HCT116 (cell line): ENCODE measurements at regions not wholly inside any gene's neighbourhood (a gene's known extent, or its start where the extent isn't known, plus 50 kb on each side); places are given as distances from the start of the nearest gene placed in this dataset.

Experiments
- ATAC-seq: fragments of 200-7000 bp; cut with Tn5 transposase; 2 replicates; pipeline ENCODE4 v1.9.1; 2020; ENCODE audit warnings: mild to moderate bottlenecking, moderate library complexity
- BruUV-seq: library from RNA; stranded (reverse); fragments of 400-500 nt; replicated peaks from 2 replicates; lab custom pipeline; 2021; lab: Mats Ljungman, UMichigan
- CTCF ChIA-PET: fragments of 300-600 bp; sonication (Branson Sonifier 250); formaldehyde crosslinking; loops from one replicate; lab custom pipeline; 2021; ENCODE audit warnings: antibody characterized with exemption; lab: Charles Lee
- POLR2A ChIA-PET: fragments of 300-600, 350-600 bp; sonication (Branson Sonifier 250); formaldehyde crosslinking; loops from one replicate; lab custom pipeline; 2021; ENCODE audit warnings: antibody characterized with exemption; lab: Charles Lee
- RAD21 ChIA-PET, 2 experiments: fragments of 300-600 bp; sonication (Branson Sonifier 250); formaldehyde crosslinking; loops; one replicate each; lab custom pipeline; 2023; ENCODE audit warnings: low total read pairs in 2 of 2; ENCODE audit not compliant: uncharacterized antibody in 2 of 2, unreplicated experiment in 2 of 2, low non-redundant PET in 1 of 2; lab: Charles Lee
- DNase-seq: peaks from one replicate; pipeline ENCODE4 v3.0.0-alpha.2; 2010; ENCODE audit warnings: low read depth, low spot score
- H2AFZ ChIP-seq: fragments of 200-600 bp; shearing (Covaris generic), sonication (generic); 2 replicates; pipeline ENCODE4 v1.6.1; 2017; ENCODE audit warnings: low read depth, mixed run types, mixed read lengths, antibody characterized with exemption, low read length; ENCODE audit not compliant: poor library complexity, severe bottlenecking
- H3K27ac ChIP-seq: 2 replicates; pipeline ENCODE4 v1.5.1; 2012; ENCODE audit warnings: low read depth, low read length
- H3K27me3 ChIP-seq: fragments of 200-600 bp; sonication (generic); 2 replicates; pipeline ENCODE4 v1.6.1; 2016; ENCODE audit warnings: mixed run types, low read length, mixed read lengths; ENCODE audit not compliant: insufficient read depth
- H3K36me3 ChIP-seq, 2 experiments: fragments of 200-500 bp in 1 of 2; fragments of 200-600 bp in 1 of 2; sonication (Bioruptor generic) in 1 of 2; sonication (generic) in 1 of 2; 2 replicates each; pipeline versions ENCODE4 v1.5.1 to v1.6.1; 2014 to 2016; ENCODE audit warnings: low read length in 2 of 2, inconsistent platforms in 1 of 2, mixed read lengths in 1 of 2, mixed run types in 1 of 2; ENCODE audit not compliant: insufficient read depth in 2 of 2, control insufficient read depth in 1 of 2
- H3K4me1 ChIP-seq, 2 experiments: fragments of 200-600 bp in 1 of 2; sonication (generic) in 1 of 2; 2 replicates each; pipeline versions ENCODE4 v1.5.1 to v1.6.1; 2012 to 2017; ENCODE audit warnings: low read length in 2 of 2, inconsistent platforms in 1 of 2, mild to moderate bottlenecking in 1 of 2, mixed read lengths in 1 of 2, mixed run types in 1 of 2, moderate library complexity in 1 of 2; ENCODE audit not compliant: insufficient read depth in 2 of 2, control insufficient read depth in 1 of 2
- H3K4me2 ChIP-seq: fragments of 200-600 bp; sonication (generic); 2 replicates; pipeline ENCODE4 v1.6.1; 2017; ENCODE audit warnings: mixed run types, low read length, mixed read lengths
- H3K4me3 ChIP-seq, 2 experiments: fragments of 200-600 bp in 1 of 2; sonication (generic) in 1 of 2; replicated peaks in 1 of 2; 2 replicates each; pipeline ENCODE4 v1.5.1; 2011 to 2016; ENCODE audit warnings: low read length in 2 of 2, control low read depth in 1 of 2, low read depth in 1 of 2, mild to moderate bottlenecking in 1 of 2, mixed read lengths in 1 of 2, mixed run types in 1 of 2
- H3K79me2 ChIP-seq: fragments of 200-600 bp; sonication (generic); 2 replicates; pipeline ENCODE4 v1.6.1; 2017; ENCODE audit warnings: mild to moderate bottlenecking, mixed run types, low read length, moderate library complexity, mixed read lengths; ENCODE audit not compliant: insufficient read depth
- H3K9ac ChIP-seq: fragments of 200-600 bp; sonication (generic); 2 replicates; pipeline ENCODE4 v1.6.1; 2016; ENCODE audit warnings: low read length, mixed read lengths
- H3K9me2 ChIP-seq: fragments of 200-600 bp; sonication (generic), shearing (Covaris generic); 2 replicates; pipeline ENCODE4 v1.6.1; 2017; ENCODE audit warnings: mixed run types, mild to moderate bottlenecking, moderate library complexity; ENCODE audit not compliant: insufficient read depth
- H3K9me3 ChIP-seq, 2 experiments: fragments of 200-500 bp in 1 of 2; fragments of 200-600 bp in 1 of 2; sonication (Bioruptor generic) in 1 of 2; sonication (generic) in 1 of 2; 2 replicates each; pipeline ENCODE4 v1.6.1; 2014 to 2017; ENCODE audit warnings: low read length in 2 of 2, mixed read lengths in 2 of 2, inconsistent platforms in 1 of 2, low read depth in 1 of 2, mild to moderate bottlenecking in 1 of 2, mixed run types in 1 of 2, moderate library complexity in 1 of 2; ENCODE audit not compliant: control insufficient read depth in 1 of 2, insufficient read depth in 1 of 2
- H4K20me1 ChIP-seq: fragments of 200-600 bp; sonication (generic), shearing (Covaris generic); 2 replicates; pipeline ENCODE4 v1.6.1; 2017; ENCODE audit warnings: mixed run types, mild to moderate bottlenecking, moderate library complexity; ENCODE audit not compliant: insufficient read depth
- CBX3 ChIP-seq: IDR thresholded peaks from 2 replicates; pipeline ENCODE4 v1.6.1; 2012; ENCODE audit warnings: low read depth
- CEBPB ChIP-seq: IDR thresholded peaks from 2 replicates; pipeline ENCODE4 v1.6.1; 2012; ENCODE audit warnings: low read depth
- ELF1 ChIP-seq: IDR thresholded peaks from 2 replicates; pipeline ENCODE4 v1.6.1; 2012; ENCODE audit warnings: low read depth, borderline replicate concordance
- EZH2 ChIP-seq: fragments of 200-600 bp; sonication (generic); IDR thresholded peaks from 2 replicates; pipeline ENCODE4 v1.6.1; 2017; ENCODE audit warnings: antibody characterized with exemption, mixed run types
- EZH2phosphoT487 ChIP-seq: fragments of 200-600 bp; IDR thresholded peaks from 2 replicates; pipeline ENCODE4 v1.6.1; 2018; ENCODE audit warnings: antibody characterized with exemption, borderline replicate concordance
- FOSL1 ChIP-seq: IDR thresholded peaks from 2 replicates; pipeline ENCODE4 v1.6.1; 2012; ENCODE audit warnings: low read depth
- MAX ChIP-seq: IDR thresholded peaks from 2 replicates; pipeline ENCODE4 v1.6.1; 2012
- POLR2AphosphoS5 ChIP-seq: IDR thresholded peaks from 2 replicates; pipeline ENCODE4 v1.6.1; 2011; ENCODE audit warnings: mild to moderate bottlenecking, low read depth, low read length, moderate library complexity
- RAD21 ChIP-seq: IDR thresholded peaks from 2 replicates; pipeline ENCODE4 v1.6.1; 2012; ENCODE audit warnings: low read depth, mild to moderate bottlenecking
- SIN3A ChIP-seq: IDR thresholded peaks from 2 replicates; pipeline ENCODE4 v1.6.1; 2012; ENCODE audit warnings: low read depth
- SP1 ChIP-seq: IDR thresholded peaks from 2 replicates; pipeline ENCODE4 v1.6.1; 2012; ENCODE audit warnings: low read depth
- TCF7L2 ChIP-seq: IDR thresholded peaks from 2 replicates; pipeline ENCODE4 v1.7.0; 2011; ENCODE audit warnings: borderline replicate concordance, inconsistent platforms; ENCODE audit not compliant: insufficient read depth, insufficient read length; ENCODE audit errors: extremely low read depth
- YY1 ChIP-seq: IDR thresholded peaks from 2 replicates; pipeline ENCODE4 v1.6.1; 2011; ENCODE audit warnings: low read length, low read depth, moderate library complexity, mild to moderate bottlenecking; ENCODE audit not compliant: insufficient replicate concordance; ENCODE audit errors: extremely low read depth
- ZFX ChIP-seq: fragments of 450-650 bp; IDR thresholded peaks from 2 replicates; pipeline ENCODE4 v1.6.1; 2017
- ZNF274 ChIP-seq: fragments of 200-500 bp; sonication (Bioruptor generic); IDR thresholded peaks from 2 replicates; pipeline ENCODE4 v1.6.1; 2014; ENCODE audit warnings: mild to moderate bottlenecking, low read depth, low read length, inconsistent platforms
- intact Hi-C: fragments of 100-400 bp; cut with micrococcal nuclease; formaldehyde crosslinking; loops from 2 replicates; pipeline ENCODE4 v1.10.0; 2022
- TF ChIP-seq, protein P1 (sequence below): IDR thresholded peaks from 2 replicates; pipeline ENCODE4 v1.6.1; 2012; ENCODE audit warnings: low read depth
- TF ChIP-seq, protein P2 (sequence below): IDR thresholded peaks from 2 replicates; pipeline ENCODE4 v1.6.1; 2011; ENCODE audit warnings: mild to moderate bottlenecking, low read length, moderate library complexity; ENCODE audit not compliant: insufficient replicate concordance; ENCODE audit errors: extremely low read depth
- TF ChIP-seq, protein P3 (sequence below): IDR thresholded peaks from 2 replicates; pipeline ENCODE4 v1.6.1; 2012

DNA sequence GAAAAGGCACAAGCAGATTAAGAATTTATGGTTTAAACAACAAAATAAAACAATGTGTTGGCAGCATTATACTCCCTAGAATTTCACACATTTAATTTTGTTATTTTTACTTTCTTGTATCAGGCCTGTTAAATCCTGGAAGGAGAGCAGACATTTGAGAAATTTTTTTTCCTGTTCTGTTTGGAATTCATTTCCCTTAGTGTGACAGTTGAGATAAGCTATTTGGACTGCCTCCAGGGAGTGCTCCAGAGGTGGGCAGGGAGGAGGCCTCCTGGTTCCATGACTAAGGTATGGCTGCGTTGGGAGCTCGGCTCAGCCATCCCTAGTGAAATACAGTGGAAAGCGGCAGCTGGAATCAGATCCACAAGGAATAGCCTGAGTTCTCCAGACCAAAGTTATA is 185.7 kb downstream of the KCNRG start:
- ChIA-PET POLR2A (no interaction called here), CTCF (no interaction called here), RAD21 (no interaction called here)
- DNase-seq (no peak), ATAC-seq (no peak)
- H3K36me3 ChIP-seq = no peaks in the 10 kb centered on the region
- no peaks in the 10 kb centered on the region for H3K79me2 ChIP-seq
- no peaks in the 10 kb centered on the region for H3K4me1 ChIP-seq
- no peak overlapping the region for H2AFZ ChIP-seq
- no peaks in the 10 kb centered on the region for H3K27me3 ChIP-seq
- intact Hi-C loops = no loop called here
- BruUV-seq = no TSS peak
- no peak overlapping the region for H3K4me3 ChIP-seq
- no peak overlapping the region for H3K9ac ChIP-seq
- TF ChIP-seq EZH2phosphoT487 (no peak), CBX3 (no peak), YY1 (no peak), POLR2AphosphoS5 (no peak), ELF1 (no peak), SIN3A (no peak), CEBPB (no peak), TCF7L2 (no peak), FOSL1 (no peak), RAD21 (no peak), ZNF274 (no peak), MAX (no peak), EZH2 (no peak), ZFX (no peak), SP1 (no peak)
- TF ChIP-seq, protein P1, sequence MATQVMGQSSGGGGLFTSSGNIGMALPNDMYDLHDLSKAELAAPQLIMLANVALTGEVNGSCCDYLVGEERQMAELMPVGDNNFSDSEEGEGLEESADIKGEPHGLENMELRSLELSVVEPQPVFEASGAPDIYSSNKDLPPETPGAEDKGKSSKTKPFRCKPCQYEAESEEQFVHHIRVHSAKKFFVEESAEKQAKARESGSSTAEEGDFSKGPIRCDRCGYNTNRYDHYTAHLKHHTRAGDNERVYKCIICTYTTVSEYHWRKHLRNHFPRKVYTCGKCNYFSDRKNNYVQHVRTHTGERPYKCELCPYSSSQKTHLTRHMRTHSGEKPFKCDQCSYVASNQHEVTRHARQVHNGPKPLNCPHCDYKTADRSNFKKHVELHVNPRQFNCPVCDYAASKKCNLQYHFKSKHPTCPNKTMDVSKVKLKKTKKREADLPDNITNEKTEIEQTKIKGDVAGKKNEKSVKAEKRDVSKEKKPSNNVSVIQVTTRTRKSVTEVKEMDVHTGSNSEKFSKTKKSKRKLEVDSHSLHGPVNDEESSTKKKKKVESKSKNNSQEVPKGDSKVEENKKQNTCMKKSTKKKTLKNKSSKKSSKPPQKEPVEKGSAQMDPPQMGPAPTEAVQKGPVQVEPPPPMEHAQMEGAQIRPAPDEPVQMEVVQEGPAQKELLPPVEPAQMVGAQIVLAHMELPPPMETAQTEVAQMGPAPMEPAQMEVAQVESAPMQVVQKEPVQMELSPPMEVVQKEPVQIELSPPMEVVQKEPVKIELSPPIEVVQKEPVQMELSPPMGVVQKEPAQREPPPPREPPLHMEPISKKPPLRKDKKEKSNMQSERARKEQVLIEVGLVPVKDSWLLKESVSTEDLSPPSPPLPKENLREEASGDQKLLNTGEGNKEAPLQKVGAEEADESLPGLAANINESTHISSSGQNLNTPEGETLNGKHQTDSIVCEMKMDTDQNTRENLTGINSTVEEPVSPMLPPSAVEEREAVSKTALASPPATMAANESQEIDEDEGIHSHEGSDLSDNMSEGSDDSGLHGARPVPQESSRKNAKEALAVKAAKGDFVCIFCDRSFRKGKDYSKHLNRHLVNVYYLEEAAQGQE = no peak
- TF ChIP-seq, protein P2, sequence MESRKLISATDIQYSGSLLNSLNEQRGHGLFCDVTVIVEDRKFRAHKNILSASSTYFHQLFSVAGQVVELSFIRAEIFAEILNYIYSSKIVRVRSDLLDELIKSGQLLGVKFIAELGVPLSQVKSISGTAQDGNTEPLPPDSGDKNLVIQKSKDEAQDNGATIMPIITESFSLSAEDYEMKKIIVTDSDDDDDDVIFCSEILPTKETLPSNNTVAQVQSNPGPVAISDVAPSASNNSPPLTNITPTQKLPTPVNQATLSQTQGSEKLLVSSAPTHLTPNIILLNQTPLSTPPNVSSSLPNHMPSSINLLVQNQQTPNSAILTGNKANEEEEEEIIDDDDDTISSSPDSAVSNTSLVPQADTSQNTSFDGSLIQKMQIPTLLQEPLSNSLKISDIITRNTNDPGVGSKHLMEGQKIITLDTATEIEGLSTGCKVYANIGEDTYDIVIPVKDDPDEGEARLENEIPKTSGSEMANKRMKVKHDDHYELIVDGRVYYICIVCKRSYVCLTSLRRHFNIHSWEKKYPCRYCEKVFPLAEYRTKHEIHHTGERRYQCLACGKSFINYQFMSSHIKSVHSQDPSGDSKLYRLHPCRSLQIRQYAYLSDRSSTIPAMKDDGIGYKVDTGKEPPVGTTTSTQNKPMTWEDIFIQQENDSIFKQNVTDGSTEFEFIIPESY = no peak
- TF ChIP-seq, protein P3, sequence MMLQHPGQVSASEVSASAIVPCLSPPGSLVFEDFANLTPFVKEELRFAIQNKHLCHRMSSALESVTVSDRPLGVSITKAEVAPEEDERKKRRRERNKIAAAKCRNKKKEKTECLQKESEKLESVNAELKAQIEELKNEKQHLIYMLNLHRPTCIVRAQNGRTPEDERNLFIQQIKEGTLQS = no peak
- H3K4me2 ChIP-seq = no peak overlapping the region
- no peaks in the 10 kb centered on the region for H3K9me3 ChIP-seq
- H3K9me2 ChIP-seq = no peaks in the 10 kb centered on the region
- no peaks in the 10 kb centered on the region for H4K20me1 ChIP-seq
- no peak overlapping the region for H3K27ac ChIP-seq
